IMR-90 (cell line): ENCODE measurements at regions not wholly inside any gene's neighbourhood (a gene's known extent, or its start where the extent isn't known, plus 50 kb on each side); places are given as distances from the start of the nearest gene placed in this dataset.

ENCODE experiments used
- BHLHE40 ChIP-seq: fragments of 150-350 bp; IDR thresholded peaks from 2 replicates; pipeline ENCODE4 v1.6.1; 2016; ENCODE audit warnings: mild to moderate bottlenecking, low read depth, low read length
- CEBPB ChIP-seq: IDR thresholded peaks from 2 replicates; pipeline ENCODE4 v1.6.1; 2012; ENCODE audit warnings: low read depth, low read length, improper control_type of control experiment
- FOS ChIP-seq: fragments of 150-350 bp; IDR thresholded peaks from 2 replicates; pipeline ENCODE4 v1.6.1; 2016; ENCODE audit warnings: low read depth, low read length
- MAZ ChIP-seq: IDR thresholded peaks from 2 replicates; pipeline ENCODE4 v1.6.1; 2012; ENCODE audit warnings: low read depth, mild to moderate bottlenecking, low read length, improper control_type of control experiment, moderate library complexity, borderline replicate concordance
- MXI1 ChIP-seq: IDR thresholded peaks from 2 replicates; pipeline ENCODE4 v1.6.1; 2012; ENCODE audit warnings: low read depth, mild to moderate bottlenecking, low read length, moderate library complexity, borderline replicate concordance
- POLR2A ChIP-seq: IDR thresholded peaks from 2 replicates; pipeline ENCODE4 v1.6.1; 2012; ENCODE audit warnings: mild to moderate bottlenecking, low read depth, low read length
- RAD21 ChIP-seq: IDR thresholded peaks from 2 replicates; pipeline ENCODE4 v1.6.1; 2012; ENCODE audit warnings: low read length, improper control_type of control experiment
- RCOR1 ChIP-seq: IDR thresholded peaks from 2 replicates; pipeline ENCODE4 v1.6.1; 2012; ENCODE audit warnings: mild to moderate bottlenecking, low read length, improper control_type of control experiment; ENCODE audit not compliant: insufficient replicate concordance
- RFX5 ChIP-seq: IDR thresholded peaks from 2 replicates; pipeline ENCODE4 v1.8.0; 2012; ENCODE audit warnings: low read depth, mild to moderate bottlenecking, low read length, moderate library complexity
- SMC3 ChIP-seq: fragments of 150-350 bp; IDR thresholded peaks from 2 replicates; pipeline ENCODE4 v1.6.1; 2016; ENCODE audit warnings: low read depth, mild to moderate bottlenecking, antibody characterized with exemption, low read length, moderate library complexity
- USF2 ChIP-seq: fragments of 150-350 bp; IDR thresholded peaks from 2 replicates; pipeline ENCODE4 v1.6.1; 2017; ENCODE audit warnings: mild to moderate bottlenecking, antibody characterized with exemption, low read length, low read depth
- TF ChIP-seq, protein P1 (sequence below): conservative IDR thresholded peaks from 2 replicates; pipeline ENCODE4 v1.5.1; 2012; ENCODE audit warnings: mild to moderate bottlenecking, low read depth, low read length, improper control_type of control experiment

DNA sequence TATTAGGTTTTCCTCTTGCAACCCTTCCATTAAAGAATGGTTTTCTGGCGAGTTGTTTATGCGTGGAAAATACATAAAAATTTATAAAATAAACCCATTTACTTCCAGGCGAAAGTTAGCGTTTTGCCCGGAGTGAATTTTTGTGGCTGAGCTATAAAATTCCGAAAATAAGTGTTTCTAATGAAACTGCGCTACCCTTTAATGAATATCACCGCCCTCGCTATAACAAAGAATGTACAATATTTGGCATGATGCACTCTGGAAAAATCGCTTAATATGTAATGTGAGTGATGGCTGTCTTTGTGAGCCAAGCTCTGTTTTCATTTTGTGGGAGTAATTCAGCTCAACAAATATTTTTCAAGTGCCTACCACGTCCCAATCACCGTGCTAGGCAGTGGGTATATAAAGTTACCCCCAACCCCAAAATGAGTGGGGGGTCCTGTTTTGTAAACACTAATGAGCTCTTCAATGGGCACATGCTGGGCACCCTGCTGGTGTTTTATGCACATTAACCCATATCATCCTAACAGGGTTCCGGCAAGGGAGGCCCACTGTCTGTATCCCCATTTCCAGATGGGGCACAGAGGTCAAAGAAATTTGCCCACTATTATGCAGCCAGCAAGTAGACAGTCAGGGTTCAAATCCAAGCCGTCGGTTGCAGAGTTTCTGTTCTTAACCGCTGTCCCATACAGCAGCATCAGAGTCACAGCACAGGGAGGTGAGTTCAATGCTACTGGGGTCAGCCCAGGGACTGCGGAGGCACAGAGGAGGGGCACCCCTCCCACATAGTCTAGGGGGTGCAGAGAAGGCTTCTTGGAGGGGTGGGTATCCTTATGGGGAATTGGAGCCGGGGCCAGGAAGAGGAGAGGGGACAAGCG lies 65.7 kb upstream of the STX18 start:
- no peak for TF ChIP-seq RFX5
- TF ChIP-seq POLR2A: no peak
- TF ChIP-seq, protein P1, sequence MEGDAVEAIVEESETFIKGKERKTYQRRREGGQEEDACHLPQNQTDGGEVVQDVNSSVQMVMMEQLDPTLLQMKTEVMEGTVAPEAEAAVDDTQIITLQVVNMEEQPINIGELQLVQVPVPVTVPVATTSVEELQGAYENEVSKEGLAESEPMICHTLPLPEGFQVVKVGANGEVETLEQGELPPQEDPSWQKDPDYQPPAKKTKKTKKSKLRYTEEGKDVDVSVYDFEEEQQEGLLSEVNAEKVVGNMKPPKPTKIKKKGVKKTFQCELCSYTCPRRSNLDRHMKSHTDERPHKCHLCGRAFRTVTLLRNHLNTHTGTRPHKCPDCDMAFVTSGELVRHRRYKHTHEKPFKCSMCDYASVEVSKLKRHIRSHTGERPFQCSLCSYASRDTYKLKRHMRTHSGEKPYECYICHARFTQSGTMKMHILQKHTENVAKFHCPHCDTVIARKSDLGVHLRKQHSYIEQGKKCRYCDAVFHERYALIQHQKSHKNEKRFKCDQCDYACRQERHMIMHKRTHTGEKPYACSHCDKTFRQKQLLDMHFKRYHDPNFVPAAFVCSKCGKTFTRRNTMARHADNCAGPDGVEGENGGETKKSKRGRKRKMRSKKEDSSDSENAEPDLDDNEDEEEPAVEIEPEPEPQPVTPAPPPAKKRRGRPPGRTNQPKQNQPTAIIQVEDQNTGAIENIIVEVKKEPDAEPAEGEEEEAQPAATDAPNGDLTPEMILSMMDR: no peak
- no peak for TF ChIP-seq MAZ
- TF ChIP-seq SMC3: no peak
- TF ChIP-seq RAD21: no peak
- no peak for TF ChIP-seq MXI1
- TF ChIP-seq BHLHE40: no peak
- no peak for TF ChIP-seq CEBPB
- no peak for TF ChIP-seq FOS
- no peak for TF ChIP-seq USF2
- TF ChIP-seq RCOR1: no peak
